ENCODE measurements at regions not wholly inside any gene's neighbourhood (a gene's known extent, or its start where the extent isn't known, plus 50 kb on each side); places are given as distances from the start of the nearest gene placed in this dataset.

DNA sequence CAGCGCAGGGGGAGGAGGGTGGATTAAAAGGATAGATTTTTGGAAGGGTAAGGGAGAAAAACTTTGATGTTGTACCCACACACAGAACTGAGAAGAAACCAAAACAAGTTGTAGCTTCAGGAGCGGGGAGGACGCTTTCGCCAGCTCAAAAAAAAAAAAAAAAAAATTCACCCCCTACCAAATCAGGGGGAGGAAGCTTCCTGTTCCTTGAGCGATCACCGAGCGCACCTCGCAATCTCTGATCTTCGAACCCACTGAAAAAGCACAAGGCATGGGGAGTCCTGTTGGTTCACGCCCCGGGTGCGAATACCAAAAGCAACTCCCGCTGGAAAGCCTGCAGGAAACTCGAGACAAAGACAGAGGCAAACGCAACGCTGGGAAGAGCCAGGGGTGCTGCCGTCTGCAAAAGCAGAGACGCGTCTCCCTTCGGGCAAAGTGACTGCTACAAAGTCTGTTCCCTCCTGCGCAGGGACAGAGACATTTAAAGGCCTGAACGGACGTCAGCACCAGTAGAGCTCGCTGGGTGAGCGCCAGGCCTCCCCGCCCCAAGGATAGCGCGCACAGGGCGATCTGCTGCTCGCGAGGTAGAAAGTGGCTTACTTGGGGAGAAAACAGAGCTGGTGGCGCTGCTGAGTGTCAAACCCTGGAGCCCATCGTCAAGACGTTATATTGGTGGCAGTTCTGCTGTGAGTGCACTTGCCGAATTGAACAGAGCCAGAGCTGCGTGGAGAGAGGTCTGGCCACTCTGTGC lies 190.4 kb downstream of the USP22 start (continued):
- TF ChIP-seq, protein P1, sequence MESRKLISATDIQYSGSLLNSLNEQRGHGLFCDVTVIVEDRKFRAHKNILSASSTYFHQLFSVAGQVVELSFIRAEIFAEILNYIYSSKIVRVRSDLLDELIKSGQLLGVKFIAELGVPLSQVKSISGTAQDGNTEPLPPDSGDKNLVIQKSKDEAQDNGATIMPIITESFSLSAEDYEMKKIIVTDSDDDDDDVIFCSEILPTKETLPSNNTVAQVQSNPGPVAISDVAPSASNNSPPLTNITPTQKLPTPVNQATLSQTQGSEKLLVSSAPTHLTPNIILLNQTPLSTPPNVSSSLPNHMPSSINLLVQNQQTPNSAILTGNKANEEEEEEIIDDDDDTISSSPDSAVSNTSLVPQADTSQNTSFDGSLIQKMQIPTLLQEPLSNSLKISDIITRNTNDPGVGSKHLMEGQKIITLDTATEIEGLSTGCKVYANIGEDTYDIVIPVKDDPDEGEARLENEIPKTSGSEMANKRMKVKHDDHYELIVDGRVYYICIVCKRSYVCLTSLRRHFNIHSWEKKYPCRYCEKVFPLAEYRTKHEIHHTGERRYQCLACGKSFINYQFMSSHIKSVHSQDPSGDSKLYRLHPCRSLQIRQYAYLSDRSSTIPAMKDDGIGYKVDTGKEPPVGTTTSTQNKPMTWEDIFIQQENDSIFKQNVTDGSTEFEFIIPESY (IDR thresholded peaks at IDR 0.05; ENCODE audit: extremely low read depth, insufficient replicate concordance, low read length): no peak
- TF ChIP-seq SRF (IDR thresholded peaks at IDR 0.05; ENCODE audit: low read depth) (no peak), POLR2A (IDR thresholded peaks at IDR 0.05; ENCODE audit: borderline replicate concordance, extremely low read depth, insufficient read depth, insufficient read length) (no peak), CEBPB (IDR thresholded peaks at IDR 0.05; ENCODE audit: low read depth) (no peak), ZFX (IDR thresholded peaks at IDR 0.05) (no peak), POLR2AphosphoS5 (IDR thresholded peaks at IDR 0.05; ENCODE audit: low read depth, low read length) (no peak), CBX3 (IDR thresholded peaks at IDR 0.05; ENCODE audit: low read depth) (no peak), YY1 (IDR thresholded peaks at IDR 0.05; ENCODE audit: extremely low read depth, insufficient replicate concordance, low read depth, low read length) (no peak)
- TF ChIP-seq, protein P2, sequence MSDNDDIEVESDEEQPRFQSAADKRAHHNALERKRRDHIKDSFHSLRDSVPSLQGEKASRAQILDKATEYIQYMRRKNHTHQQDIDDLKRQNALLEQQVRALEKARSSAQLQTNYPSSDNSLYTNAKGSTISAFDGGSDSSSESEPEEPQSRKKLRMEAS (IDR thresholded peaks at IDR 0.05): no peak

DNA sequence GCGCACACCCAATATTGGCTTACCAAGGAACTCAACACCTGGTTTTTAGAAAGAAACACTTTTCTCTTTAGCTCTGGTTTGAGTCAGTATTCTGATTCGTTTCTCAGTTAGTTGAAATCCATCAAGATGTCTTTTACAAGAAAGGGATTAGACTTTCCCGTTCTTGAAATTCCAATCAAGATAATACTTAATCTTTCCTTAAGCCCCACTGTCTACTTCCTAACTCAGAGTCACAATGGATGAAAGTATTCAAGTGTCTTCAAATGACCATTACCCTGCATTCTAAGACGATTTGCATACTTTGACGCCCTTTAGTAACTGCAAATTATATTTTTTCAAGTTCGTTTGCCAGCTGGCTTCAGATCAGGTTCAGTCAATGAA lies 189.8 kb downstream of the USP22 start:
- Histone ChIP-seq H4K20me1 (ENCODE audit: insufficient read depth) (no peaks in the 10 kb centered on the region), H3K9me3 (ENCODE audit: control insufficient read depth in 1 of 2, insufficient read depth in 1 of 2, low read depth in 1 of 2, low read length in 2 of 2) (no peaks in the 10 kb centered on the region), H3K4me3 (replicated peaks in 1 of 2; ENCODE audit: low read depth in 1 of 2, low read length in 2 of 2) (no peak overlapping the region), H3K4me2 (ENCODE audit: low read length) (no peak overlapping the region), H3K9ac (ENCODE audit: low read length) (no peak overlapping the region), H3K79me2 (ENCODE audit: insufficient read depth, low read length) (no peaks in the 10 kb centered on the region), H3K4me1 (ENCODE audit: control insufficient read depth in 1 of 2, insufficient read depth in 2 of 2, low read length in 2 of 2) (no peaks in the 10 kb centered on the region), H3K27me3 (ENCODE audit: insufficient read depth, low read length) (no peaks in the 10 kb centered on the region), H3K27ac (ENCODE audit: low read depth, low read length) (no peak overlapping the region), H3K9me2 (ENCODE audit: insufficient read depth) (no peaks in the 10 kb centered on the region), H2AFZ (ENCODE audit: low read depth, low read length, poor library complexity, severe bottlenecking) (no peak overlapping the region), H3K36me3 (ENCODE audit: control insufficient read depth in 1 of 2, insufficient read depth in 2 of 2, low read length in 2 of 2) (no peaks in the 10 kb centered on the region)
- ATAC-seq (no peak), DNase-seq (ENCODE audit: low read depth, low spot score) (no peak)
- no TSS peak for BruUV-seq (replicated peaks)
- ChIA-PET RAD21 (ENCODE audit: low non-redundant PET in 1 of 2, low total read pairs in 2 of 2, uncharacterized antibody in 2 of 2, unreplicated experiment in 2 of 2) (interaction anchor here in 1 of 2 experiments (0.6 kb wide), 1 partner anchor 1260 kb away, joined by 4 read pairs; no protein-coding TSS in a partner anchor), CTCF (interaction anchor here (1.7 kb wide), 1 partner anchor 51 kb away, joined by 4 read pairs; no protein-coding TSS in a partner anchor), POLR2A (no interaction called here)
- intact Hi-C loops (cut with micrococcal nuclease): no loop called here
- TF ChIP-seq, protein P3, sequence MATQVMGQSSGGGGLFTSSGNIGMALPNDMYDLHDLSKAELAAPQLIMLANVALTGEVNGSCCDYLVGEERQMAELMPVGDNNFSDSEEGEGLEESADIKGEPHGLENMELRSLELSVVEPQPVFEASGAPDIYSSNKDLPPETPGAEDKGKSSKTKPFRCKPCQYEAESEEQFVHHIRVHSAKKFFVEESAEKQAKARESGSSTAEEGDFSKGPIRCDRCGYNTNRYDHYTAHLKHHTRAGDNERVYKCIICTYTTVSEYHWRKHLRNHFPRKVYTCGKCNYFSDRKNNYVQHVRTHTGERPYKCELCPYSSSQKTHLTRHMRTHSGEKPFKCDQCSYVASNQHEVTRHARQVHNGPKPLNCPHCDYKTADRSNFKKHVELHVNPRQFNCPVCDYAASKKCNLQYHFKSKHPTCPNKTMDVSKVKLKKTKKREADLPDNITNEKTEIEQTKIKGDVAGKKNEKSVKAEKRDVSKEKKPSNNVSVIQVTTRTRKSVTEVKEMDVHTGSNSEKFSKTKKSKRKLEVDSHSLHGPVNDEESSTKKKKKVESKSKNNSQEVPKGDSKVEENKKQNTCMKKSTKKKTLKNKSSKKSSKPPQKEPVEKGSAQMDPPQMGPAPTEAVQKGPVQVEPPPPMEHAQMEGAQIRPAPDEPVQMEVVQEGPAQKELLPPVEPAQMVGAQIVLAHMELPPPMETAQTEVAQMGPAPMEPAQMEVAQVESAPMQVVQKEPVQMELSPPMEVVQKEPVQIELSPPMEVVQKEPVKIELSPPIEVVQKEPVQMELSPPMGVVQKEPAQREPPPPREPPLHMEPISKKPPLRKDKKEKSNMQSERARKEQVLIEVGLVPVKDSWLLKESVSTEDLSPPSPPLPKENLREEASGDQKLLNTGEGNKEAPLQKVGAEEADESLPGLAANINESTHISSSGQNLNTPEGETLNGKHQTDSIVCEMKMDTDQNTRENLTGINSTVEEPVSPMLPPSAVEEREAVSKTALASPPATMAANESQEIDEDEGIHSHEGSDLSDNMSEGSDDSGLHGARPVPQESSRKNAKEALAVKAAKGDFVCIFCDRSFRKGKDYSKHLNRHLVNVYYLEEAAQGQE (IDR thresholded peaks at IDR 0.05; ENCODE audit: low read depth): no peak
- TF ChIP-seq RAD21 (IDR thresholded peaks at IDR 0.05; ENCODE audit: low read depth) (no peak), SIN3A (IDR thresholded peaks at IDR 0.05; ENCODE audit: low read depth) (no peak), TCF7L2 (IDR thresholded peaks at IDR 0.05; ENCODE audit: borderline replicate concordance, extremely low read depth, insufficient read depth, insufficient read length) (no peak), CEBPB (IDR thresholded peaks at IDR 0.05; ENCODE audit: low read depth) (no peak), POLR2AphosphoS5 (IDR thresholded peaks at IDR 0.05; ENCODE audit: low read depth, low read length) (no peak), POLR2A (IDR thresholded peaks at IDR 0.05; ENCODE audit: borderline replicate concordance, extremely low read depth, insufficient read depth, insufficient read length) (no peak), EZH2phosphoT487 (IDR thresholded peaks at IDR 0.05; ENCODE audit: borderline replicate concordance) (no peak), SP1 (IDR thresholded peaks at IDR 0.05; ENCODE audit: low read depth) (no peak), YY1 (IDR thresholded peaks at IDR 0.05; ENCODE audit: extremely low read depth, insufficient replicate concordance, low read depth, low read length) (no peak), CBX3 (IDR thresholded peaks at IDR 0.05; ENCODE audit: low read depth) (no peak), SRF (IDR thresholded peaks at IDR 0.05; ENCODE audit: low read depth) (no peak)
- TF ChIP-seq, protein P4, sequence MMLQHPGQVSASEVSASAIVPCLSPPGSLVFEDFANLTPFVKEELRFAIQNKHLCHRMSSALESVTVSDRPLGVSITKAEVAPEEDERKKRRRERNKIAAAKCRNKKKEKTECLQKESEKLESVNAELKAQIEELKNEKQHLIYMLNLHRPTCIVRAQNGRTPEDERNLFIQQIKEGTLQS (IDR thresholded peaks at IDR 0.05): no peak

All from HCT116 (cell line).